Liver (tissue), 3 donors: ENCODE measurements at regions not wholly inside any gene's neighbourhood (a gene's known extent, or its start where the extent isn't known, plus 50 kb on each side); places are given as distances from the start of the nearest gene placed in this dataset.

Source experiments
- GABPA ChIP-seq, 2 donors: IDR thresholded peaks in 1 of 2; conservative IDR thresholded peaks in 1 of 2; 2 replicates each; pipeline ENCODE4 v1.6.1; 2016; ENCODE audit warnings: antibody characterized with exemption in 2 of 2, mild to moderate bottlenecking in 1 of 2, moderate library complexity in 1 of 2
- HNF4G ChIP-seq: IDR thresholded peaks from 2 replicates; pipeline ENCODE4 v1.6.1; 2016; ENCODE audit warnings: antibody characterized with exemption
- JUND ChIP-seq, 2 donors: IDR thresholded peaks; 2 replicates each; pipeline ENCODE4 v1.6.1; 2016; ENCODE audit warnings: antibody characterized with exemption in 2 of 2
- MAX ChIP-seq: IDR thresholded peaks from 2 replicates; pipeline ENCODE4 v1.6.1; 2016; ENCODE audit warnings: antibody characterized with exemption
- RAD21 ChIP-seq, 2 donors: IDR thresholded peaks; 2 replicates each; pipeline ENCODE4 v1.6.1; 2016; ENCODE audit warnings: antibody characterized with exemption in 2 of 2, mild to moderate bottlenecking in 2 of 2
- RXRA ChIP-seq, 2 donors: IDR thresholded peaks; 2 replicates each; pipeline ENCODE4 v1.6.1; 2017 to 2018; ENCODE audit warnings: antibody characterized with exemption in 2 of 2, mild to moderate bottlenecking in 1 of 2
- SP1 ChIP-seq: IDR thresholded peaks from 2 replicates; pipeline ENCODE4 v1.6.1; 2018; ENCODE audit warnings: antibody characterized with exemption, mild to moderate bottlenecking
- TAF1 ChIP-seq: conservative IDR thresholded peaks from 2 replicates; pipeline ENCODE4 v1.6.1; 2016; ENCODE audit warnings: antibody characterized with exemption, mild to moderate bottlenecking
- YY1 ChIP-seq: IDR thresholded peaks from 2 replicates; pipeline ENCODE4 v1.6.1; 2016; ENCODE audit warnings: antibody characterized with exemption, mild to moderate bottlenecking
- ZBTB33 ChIP-seq: IDR thresholded peaks from 2 replicates; pipeline ENCODE4 v1.6.1; 2016; ENCODE audit warnings: antibody characterized with exemption
- TF ChIP-seq, protein P1 (sequence below): fragments of 150-350 bp; IDR thresholded peaks from 2 replicates; pipeline ENCODE4 v1.5.1; 2017; ENCODE audit warnings: improper control_type of control experiment, low read depth, low read length; ENCODE audit not compliant: missing input control
- TF ChIP-seq, protein P2 (sequence below): IDR thresholded peaks from 2 replicates; pipeline ENCODE4 v1.6.1; 2016; ENCODE audit warnings: antibody characterized with exemption
- TF ChIP-seq, protein P3 (sequence below): IDR thresholded peaks from 2 replicates; pipeline ENCODE4 v1.6.1; 2016; ENCODE audit warnings: antibody characterized with exemption, mild to moderate bottlenecking
- donor health status: healthy.
- donor health status: healthy.

DNA sequence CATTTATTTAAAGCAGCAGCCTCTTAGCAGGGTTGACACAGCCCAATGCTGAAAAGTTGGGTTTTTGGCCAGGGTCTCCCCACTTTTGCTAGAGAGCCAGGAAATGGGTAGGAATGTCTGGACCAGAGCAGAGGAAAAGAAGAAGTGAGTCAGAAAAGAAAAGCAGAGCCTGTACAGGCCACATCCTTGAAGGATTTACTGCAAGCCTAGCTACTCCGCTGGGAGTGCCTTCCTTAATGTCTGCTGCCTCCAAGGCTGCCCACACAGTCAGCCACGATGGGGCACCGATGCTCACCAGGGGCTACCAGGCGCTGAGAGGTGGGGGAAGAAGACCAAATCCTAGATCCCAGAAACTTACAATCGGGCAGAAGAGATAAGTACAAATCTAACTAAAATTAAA lies 139.2 kb downstream of the C12orf75 start:
- TF ChIP-seq, protein P1, sequence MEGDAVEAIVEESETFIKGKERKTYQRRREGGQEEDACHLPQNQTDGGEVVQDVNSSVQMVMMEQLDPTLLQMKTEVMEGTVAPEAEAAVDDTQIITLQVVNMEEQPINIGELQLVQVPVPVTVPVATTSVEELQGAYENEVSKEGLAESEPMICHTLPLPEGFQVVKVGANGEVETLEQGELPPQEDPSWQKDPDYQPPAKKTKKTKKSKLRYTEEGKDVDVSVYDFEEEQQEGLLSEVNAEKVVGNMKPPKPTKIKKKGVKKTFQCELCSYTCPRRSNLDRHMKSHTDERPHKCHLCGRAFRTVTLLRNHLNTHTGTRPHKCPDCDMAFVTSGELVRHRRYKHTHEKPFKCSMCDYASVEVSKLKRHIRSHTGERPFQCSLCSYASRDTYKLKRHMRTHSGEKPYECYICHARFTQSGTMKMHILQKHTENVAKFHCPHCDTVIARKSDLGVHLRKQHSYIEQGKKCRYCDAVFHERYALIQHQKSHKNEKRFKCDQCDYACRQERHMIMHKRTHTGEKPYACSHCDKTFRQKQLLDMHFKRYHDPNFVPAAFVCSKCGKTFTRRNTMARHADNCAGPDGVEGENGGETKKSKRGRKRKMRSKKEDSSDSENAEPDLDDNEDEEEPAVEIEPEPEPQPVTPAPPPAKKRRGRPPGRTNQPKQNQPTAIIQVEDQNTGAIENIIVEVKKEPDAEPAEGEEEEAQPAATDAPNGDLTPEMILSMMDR, result no peak
- TF ChIP-seq, protein P2, sequence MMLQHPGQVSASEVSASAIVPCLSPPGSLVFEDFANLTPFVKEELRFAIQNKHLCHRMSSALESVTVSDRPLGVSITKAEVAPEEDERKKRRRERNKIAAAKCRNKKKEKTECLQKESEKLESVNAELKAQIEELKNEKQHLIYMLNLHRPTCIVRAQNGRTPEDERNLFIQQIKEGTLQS, result no peak
- TF ChIP-seq, protein P3, sequence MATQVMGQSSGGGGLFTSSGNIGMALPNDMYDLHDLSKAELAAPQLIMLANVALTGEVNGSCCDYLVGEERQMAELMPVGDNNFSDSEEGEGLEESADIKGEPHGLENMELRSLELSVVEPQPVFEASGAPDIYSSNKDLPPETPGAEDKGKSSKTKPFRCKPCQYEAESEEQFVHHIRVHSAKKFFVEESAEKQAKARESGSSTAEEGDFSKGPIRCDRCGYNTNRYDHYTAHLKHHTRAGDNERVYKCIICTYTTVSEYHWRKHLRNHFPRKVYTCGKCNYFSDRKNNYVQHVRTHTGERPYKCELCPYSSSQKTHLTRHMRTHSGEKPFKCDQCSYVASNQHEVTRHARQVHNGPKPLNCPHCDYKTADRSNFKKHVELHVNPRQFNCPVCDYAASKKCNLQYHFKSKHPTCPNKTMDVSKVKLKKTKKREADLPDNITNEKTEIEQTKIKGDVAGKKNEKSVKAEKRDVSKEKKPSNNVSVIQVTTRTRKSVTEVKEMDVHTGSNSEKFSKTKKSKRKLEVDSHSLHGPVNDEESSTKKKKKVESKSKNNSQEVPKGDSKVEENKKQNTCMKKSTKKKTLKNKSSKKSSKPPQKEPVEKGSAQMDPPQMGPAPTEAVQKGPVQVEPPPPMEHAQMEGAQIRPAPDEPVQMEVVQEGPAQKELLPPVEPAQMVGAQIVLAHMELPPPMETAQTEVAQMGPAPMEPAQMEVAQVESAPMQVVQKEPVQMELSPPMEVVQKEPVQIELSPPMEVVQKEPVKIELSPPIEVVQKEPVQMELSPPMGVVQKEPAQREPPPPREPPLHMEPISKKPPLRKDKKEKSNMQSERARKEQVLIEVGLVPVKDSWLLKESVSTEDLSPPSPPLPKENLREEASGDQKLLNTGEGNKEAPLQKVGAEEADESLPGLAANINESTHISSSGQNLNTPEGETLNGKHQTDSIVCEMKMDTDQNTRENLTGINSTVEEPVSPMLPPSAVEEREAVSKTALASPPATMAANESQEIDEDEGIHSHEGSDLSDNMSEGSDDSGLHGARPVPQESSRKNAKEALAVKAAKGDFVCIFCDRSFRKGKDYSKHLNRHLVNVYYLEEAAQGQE, result no peak
- no peak for TF ChIP-seq JUND (IDR thresholded peaks at IDR 0.05)
- no peak for TF ChIP-seq MAX
- TF ChIP-seq ZBTB33, result no peak
- TF ChIP-seq SP1, result no peak
- TF ChIP-seq RAD21 (IDR thresholded peaks at IDR 0.05), result no peak
- no peak for TF ChIP-seq RXRA (IDR thresholded peaks at IDR 0.05)
- no peak for TF ChIP-seq YY1
- no peak for TF ChIP-seq GABPA (IDR thresholded peaks at IDR 0.05 in 1 of 2, conservative IDR thresholded peaks at IDR 0.05 in 1 of 2)
- no peak for TF ChIP-seq TAF1
- no peak for TF ChIP-seq HNF4G
